Retina (tissue), 1 donor: ENCODE measurements at regions not wholly inside any gene's neighbourhood (a gene's known extent, or its start where the extent isn't known, plus 50 kb on each side); places are given as distances from the start of the nearest gene placed in this dataset.
"Not testable (repeated sequence)": the region's sequence is repeated elsewhere in the genome, so short reads cannot be mapped to it uniquely, and the experiment has no call there.

ENCODE experiments used
- DNase-seq: peaks from one replicate; pipeline ENCODE4 v3.0.0-alpha.2; 2016

- DNase-seq: not testable (repeated sequence)
Measured at GRCh38 chr17:27099266-27099665, 194.6 kb upstream of the WSB1 start.

- not testable (repeated sequence) for DNase-seq
Measured at GRCh38 chr17:27104605-27105221, 189.2 kb upstream of the WSB1 start.

DNA sequence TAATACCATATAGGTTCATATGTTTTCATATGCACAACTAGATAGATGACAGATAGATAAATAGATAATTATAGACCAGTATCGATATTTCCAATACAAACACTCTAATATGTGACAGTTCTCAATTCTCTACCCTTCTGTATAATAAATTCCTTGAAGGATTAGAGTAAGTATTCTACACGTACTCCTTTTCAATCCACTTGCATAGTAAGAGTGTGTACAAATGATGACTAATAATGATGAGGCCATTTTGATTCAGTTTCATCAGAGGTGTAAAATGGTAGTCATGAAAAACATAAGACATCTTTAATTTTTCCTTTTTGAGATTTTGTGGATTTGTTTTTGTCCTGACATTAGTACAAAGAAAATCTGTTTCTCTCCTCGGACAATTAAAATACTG is 188.3 kb upstream of the WSB1 start:
- DNase-seq: no peak

DNA sequence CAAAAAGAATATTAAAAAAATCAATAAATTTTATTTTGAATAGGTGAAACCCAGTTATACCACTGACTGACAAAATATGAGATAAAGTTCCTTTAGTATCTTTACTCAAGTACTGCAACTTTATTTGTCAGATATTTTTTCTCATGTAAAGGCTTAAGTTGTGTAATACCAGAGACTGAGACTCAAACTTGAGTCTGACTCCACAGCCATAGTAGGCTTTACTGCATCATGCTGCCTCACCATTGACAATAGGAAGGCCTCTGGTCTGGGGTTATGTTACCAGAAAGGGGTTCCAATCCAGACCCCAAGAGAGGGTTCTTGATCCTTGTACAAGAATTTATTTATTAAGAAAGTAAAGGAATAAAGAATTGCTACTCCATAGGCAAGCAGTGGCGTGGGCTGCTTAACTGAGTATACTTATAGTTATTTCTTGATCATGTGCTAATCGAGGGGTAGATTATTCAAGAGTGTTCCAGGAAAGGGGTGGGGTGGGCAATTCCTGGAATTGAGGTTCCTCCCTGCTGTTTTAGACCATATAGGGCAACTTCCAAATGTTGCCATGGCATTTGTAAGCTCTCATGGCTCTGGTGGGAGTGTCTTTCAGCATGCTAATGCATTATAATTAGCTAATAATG is 187.4 kb upstream of the WSB1 start:
- no peak for DNase-seq

GRCh38 chr17:27106982-27107360 is 186.9 kb upstream of the WSB1 start:
- no peak for DNase-seq

- not testable (repeated sequence) for DNase-seq
Measured at GRCh38 chr17:27107386-27108328, 186.3 kb upstream of the WSB1 start.

DNA sequence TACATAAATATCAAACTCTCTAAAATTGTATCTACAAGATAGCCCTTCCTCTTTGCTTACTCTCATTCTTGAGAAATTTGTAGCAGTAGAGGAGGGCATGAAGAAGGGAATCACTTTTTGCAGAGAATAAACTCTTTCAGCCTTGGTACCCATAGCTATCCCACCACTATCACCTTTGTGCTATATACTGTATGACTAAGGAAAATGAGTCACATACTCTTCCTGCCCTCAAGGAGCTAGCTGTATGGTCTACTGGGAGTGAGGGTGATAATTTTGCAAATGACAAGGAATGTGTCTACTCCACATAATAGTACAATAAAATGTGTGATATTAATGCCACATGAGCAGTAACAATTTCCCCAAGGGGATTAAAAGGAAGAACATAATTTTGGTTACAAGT is 184.6 kb upstream of the WSB1 start:
- no peak for DNase-seq

DNA sequence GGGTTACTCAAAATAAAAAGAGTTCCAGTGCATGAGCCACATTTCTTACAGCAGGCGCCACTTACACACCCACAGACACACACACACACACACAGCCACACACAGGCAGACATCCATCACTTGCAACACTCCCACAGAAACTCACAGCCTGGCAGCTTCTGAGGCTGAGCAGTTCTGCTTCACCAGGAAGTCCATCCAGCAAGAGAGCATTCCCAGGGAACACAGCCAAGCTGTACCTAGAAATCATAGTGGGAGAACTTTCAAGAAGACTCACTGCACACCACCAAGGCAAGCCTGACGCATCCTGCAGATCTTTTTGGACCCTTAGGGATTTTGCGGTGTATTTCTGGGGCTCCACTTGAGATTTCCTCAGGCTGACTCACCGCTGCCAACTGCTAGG is 140.9 kb upstream of the WSB1 start:
- no peak for DNase-seq

DNA sequence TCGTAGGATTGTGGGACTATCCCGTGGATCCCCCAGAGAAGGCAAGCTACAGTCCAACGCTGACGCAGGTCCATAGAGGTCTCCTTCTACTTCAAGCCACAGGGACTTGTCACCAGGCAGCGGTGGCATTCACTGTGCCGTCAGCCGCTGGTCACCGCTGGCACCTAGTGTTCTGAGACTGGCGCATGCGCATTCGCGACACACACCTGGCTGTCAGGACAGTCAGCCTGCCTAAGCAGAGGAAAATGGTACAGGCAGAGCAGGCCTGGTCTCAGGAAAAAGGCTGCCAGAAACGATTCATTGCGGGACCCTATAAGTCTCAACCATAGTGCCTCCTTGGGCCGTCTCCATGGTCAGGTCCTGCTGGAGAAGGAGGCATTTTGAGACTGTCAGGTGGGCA is 138.0 kb upstream of the WSB1 start:
- no peak for DNase-seq

DNA sequence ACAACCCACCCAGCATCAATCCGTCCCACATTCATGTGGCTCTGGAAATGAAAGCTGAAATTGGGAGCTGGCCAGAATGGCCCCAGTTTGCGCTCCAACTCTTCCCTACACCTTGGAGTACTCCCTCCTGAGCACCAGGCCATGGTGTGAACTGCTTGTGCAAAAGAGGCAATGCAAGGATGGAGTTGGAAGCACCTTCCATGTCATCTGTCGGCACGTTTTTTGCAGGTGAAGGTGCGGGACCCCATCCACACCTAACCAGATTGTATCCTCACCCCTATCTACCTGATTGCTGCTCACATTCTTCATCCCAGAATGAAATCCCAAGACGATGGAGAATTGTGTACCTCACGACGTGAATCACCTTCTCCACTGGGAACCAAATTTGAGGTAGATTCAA is 136.6 kb upstream of the WSB1 start:
- DNase-seq: no peak

DNA sequence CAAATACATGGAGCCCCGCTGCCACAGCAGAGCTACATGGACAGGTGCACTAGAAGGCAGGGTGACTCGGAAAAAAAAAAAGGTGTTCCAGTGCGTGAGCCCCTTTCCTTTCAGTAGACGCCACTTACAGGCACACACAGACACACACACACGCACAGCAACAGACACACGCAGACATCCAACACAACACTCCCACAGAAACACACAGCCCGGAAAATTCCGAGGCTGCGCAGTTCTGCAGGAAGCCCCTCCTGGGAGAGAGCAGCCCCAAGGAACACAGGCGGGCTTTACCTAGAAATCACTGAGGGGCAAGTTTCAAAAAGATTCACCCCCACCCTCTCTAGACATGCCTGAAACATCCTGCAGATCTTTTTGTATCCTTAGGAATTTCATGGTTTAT is 136.0 kb upstream of the WSB1 start:
- no peak for DNase-seq

GRCh38 chr17:27158382-27158781 is 135.5 kb upstream of the WSB1 start:
- DNase-seq: no peak

- DNase-seq: no peak
Measured at GRCh38 chr17:27180322-27180721, 113.6 kb upstream of the WSB1 start.

DNA sequence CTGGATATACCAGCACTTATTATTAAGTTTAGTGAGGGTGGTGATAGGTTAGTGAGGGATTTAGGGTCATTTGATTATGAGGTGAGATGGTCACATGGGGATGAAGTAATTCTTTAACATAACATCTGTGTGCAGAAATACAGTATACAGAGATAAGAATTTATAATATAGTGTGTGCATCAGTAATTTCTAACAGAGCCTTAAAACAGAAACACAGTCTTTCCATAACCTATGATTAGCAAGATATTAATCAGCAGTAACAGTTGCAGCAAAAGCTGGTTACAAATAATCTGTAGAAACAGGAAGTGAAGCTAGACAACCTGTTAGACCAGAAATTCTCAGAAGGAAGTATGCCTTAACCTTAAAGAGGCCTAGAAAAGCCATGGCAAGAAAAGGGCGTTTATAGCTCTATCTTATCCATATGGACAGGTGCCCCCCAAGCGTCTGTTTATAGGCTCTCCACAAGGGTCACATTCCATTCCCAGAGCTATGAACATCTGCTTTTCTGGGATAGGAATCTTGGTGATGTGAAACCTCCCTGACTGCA is 112.5 kb upstream of the WSB1 start:
- not testable (repeated sequence) for DNase-seq

DNA sequence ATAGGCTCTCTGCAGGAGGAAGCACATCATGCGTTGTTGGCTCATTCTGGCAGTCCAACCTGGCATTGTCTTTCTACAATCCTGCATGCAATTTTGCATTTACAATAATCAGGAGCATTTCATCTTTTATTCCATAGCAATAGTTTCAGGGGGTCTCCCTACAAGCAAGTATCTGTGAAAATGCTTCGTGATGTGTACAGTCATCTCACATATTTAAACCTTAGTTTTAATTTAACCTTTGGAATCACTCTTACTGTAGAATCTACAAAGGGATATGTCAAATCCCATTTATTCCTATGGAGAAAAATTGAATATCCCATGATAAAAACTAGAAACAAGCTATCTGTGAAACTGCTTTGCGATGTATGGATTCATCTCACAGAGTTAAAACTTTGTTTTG is 112.0 kb upstream of the WSB1 start:
- DNase-seq: no peak

- DNase-seq: not testable (repeated sequence)
Measured at GRCh38 chr17:27197505-27197904, 96.4 kb upstream of the WSB1 start.

DNA sequence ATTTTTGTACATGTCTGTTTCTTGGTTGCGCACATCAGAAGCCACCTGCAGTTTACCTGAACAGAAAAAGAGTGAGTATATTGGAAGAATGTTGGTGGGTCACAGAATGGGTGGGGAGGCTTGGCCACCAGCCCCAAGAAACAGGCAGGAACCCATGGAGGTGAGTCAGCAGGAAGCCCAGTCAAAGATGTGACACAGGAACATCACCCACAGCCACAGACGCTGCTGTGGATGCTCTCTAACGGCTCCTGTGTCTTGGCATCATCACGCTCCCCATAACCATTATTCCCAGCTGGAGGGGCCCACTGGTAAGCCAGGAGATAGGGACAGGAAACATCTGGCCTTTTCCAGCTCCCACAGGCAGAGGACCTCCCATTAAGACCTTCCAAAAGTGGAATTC is 94.0 kb upstream of the WSB1 start:
- no peak for DNase-seq

- no peak for DNase-seq
Measured at GRCh38 chr17:27200476-27200875, 93.4 kb upstream of the WSB1 start.

DNA sequence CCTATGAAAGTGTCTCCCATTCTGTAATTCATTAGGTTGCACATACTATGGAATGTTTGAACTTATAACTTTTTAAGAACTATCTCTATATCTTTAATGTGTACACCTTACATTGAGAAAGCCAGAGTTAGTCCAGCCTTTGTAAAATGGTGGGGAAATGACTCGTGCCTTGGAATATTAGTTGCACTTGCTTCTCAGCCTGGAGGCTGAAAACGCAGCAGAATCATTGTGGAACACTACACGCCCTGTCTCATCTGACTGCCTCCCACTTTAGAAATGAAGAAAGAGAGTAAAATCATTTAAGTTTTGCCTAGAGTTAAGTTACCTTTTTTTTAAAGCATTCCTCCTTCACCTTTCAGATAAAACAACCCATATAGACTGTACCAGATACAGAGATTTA is 90.7 kb upstream of the WSB1 start:
- DNase-seq: no peak

DNA sequence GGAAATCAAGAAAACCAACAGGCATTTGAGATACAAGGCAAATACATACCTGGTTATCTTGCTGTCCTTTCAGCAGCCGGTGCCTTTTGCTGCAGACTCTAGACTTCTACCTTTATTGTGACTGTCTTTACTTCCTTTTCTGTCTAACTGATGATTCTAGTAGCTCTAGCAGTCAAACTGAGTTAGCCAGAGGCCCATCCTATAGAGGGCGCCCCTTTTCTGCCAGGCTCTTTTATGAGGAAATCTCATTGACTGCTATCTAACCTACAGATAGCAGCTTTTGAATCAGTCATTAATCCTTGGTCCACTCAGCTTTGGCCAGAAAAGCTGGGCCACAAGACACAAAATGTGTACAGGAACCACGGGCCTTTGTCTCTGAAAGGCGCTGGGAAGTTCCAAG is 87.5 kb upstream of the WSB1 start:
- no peak for DNase-seq

- no peak for DNase-seq
Measured at GRCh38 chr17:27207073-27207513, 86.8 kb upstream of the WSB1 start.

DNA sequence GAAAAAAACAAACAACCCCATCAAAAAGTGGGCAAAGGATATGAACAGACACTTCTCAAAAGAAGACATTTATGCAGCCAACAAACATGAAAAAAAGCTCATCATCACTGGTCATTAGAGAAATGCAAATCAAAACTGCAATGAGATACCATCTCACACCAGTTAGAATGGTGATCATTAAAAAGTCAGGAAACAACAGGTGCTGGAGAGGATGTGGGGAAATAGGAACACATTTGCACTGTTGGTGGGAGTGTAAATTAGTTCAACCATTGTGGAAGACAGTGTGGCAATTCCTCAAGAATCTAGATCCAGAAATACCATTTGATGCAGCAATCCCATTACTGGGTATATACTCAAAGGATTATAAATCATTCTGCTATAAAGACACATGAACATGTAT is 85.5 kb upstream of the WSB1 start:
- not testable (repeated sequence) for DNase-seq

DNA sequence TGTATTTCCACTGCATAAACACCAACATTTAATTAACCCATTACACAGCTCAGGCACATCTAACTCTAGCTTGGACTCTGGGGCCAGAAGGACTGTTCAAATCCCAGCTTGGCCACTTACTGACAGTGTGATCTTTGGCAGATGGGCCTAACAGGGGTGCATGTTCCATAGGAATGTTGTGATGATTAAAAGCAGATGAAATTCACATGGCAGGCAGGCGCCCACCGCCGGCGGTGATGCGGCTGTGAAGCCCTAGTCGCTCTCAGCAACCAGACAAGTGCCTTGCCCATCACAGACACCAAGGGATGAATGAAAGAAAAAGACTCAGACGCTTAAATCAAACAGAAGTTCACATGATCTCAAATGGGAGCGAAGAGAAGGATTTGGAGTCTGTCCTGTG is 84.6 kb upstream of the WSB1 start:
- no peak for DNase-seq

GRCh38 chr17:27210809-27211208 is 83.1 kb upstream of the WSB1 start:
- not testable (repeated sequence) for DNase-seq
